HUDEP-2 (cell line): ENCODE measurements at regions not wholly inside any gene's neighbourhood (a gene's known extent, or its start where the extent isn't known, plus 50 kb on each side); places are given as distances from the start of the nearest gene placed in this dataset.

ENCODE experiments used
- DNase-seq, 76 experiments: peaks; one replicate each; lab custom pipeline; 2025; ENCODE audit not compliant: unreplicated experiment in 76 of 76; lab: John Stamatoyannopoulos, UW

GRCh38 chr10:113402602-113403001, 150.3 kb upstream of the HABP2 start:
- DNase-seq: no peak

DNA sequence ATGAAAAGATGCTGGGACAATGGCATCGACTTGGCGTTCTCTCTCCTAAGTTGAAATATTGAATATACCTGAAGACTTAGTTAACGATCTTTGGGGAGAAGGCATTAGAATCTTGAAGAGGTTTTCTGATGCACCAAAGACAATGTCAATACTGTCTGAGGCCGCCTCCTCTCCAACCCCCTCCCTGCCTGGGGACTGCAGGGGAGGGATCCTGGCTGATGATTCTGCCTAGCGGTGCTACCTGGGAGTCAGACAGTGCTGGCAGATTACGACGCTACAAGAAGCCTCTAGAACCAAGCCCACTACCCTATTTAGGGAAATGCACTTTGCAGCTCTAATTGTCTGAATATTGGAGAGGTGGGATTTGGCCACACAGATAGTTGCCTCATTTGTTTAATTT, 145.6 kb upstream of the HABP2 start:
- DNase-seq: no peak

GRCh38 chr10:113409175-113409574, 143.7 kb upstream of the HABP2 start:
- DNase-seq: no peak

GRCh38 chr10:113410618-113411017, 142.2 kb upstream of the HABP2 start:
- no peak for DNase-seq

- no peak for DNase-seq
Measured at GRCh38 chr10:113411456-113411855, 141.4 kb upstream of the HABP2 start.

DNA sequence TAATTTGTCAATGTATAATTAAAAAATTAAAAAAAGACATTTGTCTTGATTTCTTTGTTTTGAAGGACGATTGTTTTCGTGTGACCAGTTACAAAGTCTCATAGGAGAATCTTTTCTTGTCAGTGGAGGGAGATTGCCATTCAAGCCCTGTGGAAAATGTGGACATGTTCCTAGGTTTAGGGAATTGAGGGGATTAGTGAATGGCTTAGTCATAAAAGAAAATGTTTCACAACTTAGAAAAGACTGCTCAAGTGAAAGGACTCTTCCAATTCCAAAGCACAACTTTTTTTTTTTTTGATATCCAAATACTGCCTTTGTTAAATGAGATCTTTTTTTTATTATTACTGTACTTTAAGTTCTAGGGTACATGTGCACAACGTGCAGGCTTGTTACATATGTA, 140.7 kb upstream of the HABP2 start:
- DNase-seq: no peak

DNA sequence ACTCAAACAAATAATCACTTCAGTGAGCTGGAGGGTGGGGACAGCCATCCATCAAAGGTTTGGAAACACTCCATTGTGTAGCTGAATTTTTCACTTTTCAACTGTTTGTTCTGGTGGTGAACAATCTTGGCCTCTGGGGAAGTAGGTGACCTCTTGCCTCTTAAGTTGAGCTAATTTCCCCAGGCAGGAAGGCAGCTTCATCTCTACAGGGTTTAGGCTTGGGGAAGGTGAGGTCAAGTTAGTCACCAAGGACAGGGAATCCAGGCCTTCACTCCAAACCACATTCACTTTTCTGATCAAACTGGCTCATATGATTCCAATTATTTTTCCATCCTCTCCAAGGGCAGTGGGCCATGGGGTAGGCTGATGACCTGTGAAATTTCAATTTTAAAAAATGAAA, 138.3 kb upstream of the HABP2 start:
- no peak for DNase-seq

DNA sequence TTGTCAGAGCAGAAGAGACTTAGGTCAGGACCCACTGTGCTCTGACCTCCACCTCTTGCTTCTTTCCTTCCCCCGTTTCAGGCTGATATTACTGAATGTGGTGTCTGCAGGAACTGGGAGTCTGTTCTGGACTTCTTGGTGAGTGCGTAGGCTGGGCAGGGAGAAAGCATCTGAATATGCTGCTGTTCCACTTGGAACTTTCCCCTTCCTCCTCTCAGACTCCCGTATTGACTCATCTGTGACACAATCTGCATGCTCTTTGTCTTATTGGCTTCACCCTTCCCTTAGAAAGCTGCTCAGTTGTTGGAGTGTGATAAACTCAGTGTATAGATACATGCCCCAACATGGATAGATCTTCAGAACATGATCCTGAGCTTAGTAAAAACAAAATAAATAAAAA, 137.6 kb upstream of the HABP2 start:
- no peak for DNase-seq

DNA sequence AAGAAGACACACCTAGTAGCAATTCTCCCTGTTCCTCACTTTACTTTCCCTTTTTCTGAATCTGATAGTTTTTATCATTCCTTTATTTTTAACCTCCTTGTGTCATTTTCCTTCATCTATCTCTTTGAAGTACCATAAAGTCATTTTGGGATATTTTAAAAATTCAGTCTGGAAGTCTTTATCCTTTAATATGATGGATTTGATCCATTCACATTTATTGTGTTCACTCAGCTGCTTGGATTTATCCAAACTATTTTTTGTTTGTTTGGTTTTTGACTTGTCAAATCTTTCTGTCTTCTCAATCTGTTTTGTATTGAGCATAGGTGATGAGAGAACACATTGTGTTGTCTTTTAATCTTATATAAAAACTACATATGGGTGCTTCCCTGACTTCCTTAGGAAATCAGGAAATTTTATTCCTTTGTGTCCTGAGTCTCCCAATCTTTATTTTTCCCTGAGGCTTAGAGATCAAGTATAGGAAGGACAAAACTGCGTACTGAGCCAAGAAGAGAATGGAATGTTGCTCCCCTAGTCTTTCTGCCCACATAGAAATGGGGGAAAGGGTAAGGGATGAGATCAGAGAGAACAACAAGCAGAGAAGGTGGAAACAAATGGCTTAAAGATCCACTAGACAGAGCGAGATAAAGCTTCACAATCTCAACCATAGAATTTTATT, 132.7 kb upstream of the HABP2 start:
- no peak for DNase-seq

GRCh38 chr10:113420733-113421675, 131.8 kb upstream of the HABP2 start:
- no peak for DNase-seq

GRCh38 chr10:113422371-113422770, 130.5 kb upstream of the HABP2 start:
- no peak for DNase-seq

DNA sequence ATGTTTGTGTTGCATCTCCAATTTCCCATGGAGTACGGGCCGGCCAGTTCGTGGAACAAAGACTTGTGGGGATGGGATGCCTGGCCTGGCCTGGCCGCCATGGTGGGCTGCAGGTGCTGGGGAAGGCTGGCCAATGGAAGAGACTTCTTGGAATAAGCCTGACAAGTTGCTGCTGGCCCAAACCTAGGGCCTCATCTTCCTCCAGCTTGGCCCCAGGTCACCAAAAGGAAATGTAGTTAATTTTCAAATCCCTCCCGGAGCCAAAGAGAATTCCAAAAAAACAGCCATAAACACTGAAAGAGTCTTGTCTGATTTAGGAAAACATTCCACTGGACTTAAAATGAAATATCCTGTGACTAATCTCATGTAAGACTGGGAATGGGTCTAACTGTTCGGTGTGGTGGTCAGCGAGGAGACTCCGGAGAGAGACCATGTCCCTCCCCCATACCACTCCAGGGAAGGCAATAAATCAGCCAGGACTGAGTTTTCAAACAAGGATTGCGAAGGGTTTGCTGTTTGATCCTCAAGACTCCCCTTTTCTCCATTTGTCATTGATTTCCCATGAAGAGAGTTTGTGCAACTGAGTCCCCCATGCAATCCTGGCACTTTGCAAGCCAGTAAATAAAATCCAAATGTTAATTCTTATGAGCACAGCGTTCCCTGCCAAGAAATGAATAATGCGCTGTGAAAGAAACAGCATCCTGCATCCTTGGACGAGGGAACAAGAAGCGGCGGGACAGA, 128.7 kb upstream of the HABP2 start:
- no peak for DNase-seq

DNA sequence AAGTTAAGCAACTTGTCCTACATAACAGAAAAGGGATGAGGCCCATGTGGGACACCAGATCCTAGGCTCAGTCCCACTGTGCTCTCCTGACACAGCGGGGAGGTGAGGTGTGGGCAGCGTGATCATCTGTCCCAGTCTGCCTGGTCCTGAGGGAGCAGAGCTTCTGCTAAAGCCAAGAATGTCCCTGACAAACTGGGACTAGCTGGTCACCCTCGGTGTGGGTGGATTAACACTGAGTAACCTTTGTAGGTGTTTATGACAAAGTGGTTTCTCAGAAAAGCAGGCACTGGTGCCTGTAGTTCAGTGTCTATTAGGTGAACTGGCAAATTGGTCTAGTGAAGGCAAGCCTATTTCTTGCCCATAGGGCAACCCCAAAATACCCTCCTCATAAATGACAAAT, 127.8 kb upstream of the HABP2 start:
- DNase-seq: no peak

DNA sequence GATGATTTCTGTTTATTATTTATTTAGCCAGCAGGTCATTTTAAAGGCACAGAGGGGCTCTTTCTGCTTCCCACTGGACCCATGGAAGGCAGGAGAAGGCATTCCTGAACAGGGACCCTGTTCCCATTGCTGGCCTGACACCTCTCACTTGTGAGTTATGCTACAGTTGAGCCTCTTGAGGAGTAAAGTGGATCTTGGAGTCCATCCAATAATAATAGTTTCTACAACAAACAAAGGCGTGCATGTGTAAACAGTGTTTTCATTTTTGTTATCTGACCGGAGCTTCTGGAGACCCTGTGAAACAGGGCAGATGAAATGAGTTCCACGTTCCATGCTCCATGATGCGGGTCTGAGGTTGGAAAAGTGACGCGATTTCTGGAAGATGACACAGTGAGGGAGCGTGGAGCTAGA, 127.3 kb upstream of the HABP2 start:
- no peak for DNase-seq

GRCh38 chr10:113426181-113426877, 126.5 kb upstream of the HABP2 start:
- no peak for DNase-seq

GRCh38 chr10:113427236-113427735, 125.6 kb upstream of the HABP2 start:
- no peak for DNase-seq

GRCh38 chr10:113427811-113428558, 124.9 kb upstream of the HABP2 start:
- DNase-seq: no peak

DNA sequence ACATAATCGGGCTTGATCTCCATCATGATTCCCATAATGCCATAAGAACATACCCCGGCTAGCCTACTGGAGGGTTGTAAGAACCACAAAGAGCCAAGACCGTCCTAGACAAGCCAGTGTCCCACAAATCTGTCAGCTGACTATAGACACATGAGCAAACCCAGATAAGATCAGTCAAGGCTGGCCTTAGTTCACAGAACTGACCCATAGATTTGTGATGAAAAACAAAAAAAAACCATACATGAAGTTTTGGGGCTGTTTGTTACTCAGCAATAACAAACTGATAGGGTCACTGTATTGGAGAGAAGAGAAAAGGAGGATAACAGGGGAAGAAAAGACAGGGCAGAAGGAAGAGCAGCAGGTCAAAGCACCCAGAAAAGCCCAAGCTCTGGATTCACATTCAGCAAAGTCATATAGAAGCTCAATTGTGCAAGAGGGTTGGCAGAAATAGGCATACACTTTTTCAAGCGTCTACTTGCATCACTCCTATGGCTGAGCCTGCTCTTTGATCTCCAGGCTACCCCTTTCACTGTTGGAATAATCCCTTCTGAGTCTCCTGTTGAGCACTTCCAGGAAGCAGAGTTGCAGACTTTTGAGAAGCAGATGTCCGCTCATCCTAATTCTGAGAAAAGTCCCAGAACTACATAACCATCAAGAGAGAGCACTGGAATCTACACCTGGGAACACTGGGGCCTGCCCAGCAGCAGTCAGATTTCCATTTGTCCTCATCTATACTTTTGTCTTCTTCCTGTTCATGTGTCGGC, 122.0 kb upstream of the HABP2 start:
- DNase-seq: no peak
